HepG2 (cell line): ENCODE measurements at regions not wholly inside any gene's neighbourhood (a gene's known extent, or its start where the extent isn't known, plus 50 kb on each side); places are given as distances from the start of the nearest gene placed in this dataset.

ENCODE experiments used
- ATAC-seq: fragments of 200-7000 bp; cut with Tn5 transposase; 3 replicates; pipeline ENCODE4 v1.9.1; 2020; ENCODE audit warnings: mild to moderate bottlenecking, moderate library complexity
- BruUV-seq: library from RNA; stranded (reverse); fragments of 400-500 nt; replicated peaks from 2 replicates; lab custom pipeline; 2021; lab: Mats Ljungman, UMichigan
- CTCF ChIA-PET: fragments of 300-600 bp; formaldehyde crosslinking; extraction: SDS; loops from one replicate; lab custom pipeline; 2021; ENCODE audit warnings: low total read pairs, inconsistent platforms, low intra/inter-chr PET ratio; lab: Yijun Ruan, JAX
- POLR2A ChIA-PET: fragments of 350-600 bp; sonication (Branson Sonifier 250); formaldehyde crosslinking; loops from one replicate; lab custom pipeline; 2020; ENCODE audit warnings: antibody characterized with exemption, inconsistent platforms; lab: Yijun Ruan, JAX
- DNase-seq: peaks from one replicate; pipeline ENCODE4 v3.0.0-alpha.2; 2015; ENCODE audit warnings: low spot score
- FAIRE-seq: peaks from 3 replicates; lab custom pipeline; 2011; peaks lifted over from hg19 to GRCh38; lab: Jason Lieb, UNC
- H2AFZ ChIP-seq: one replicate; pipeline ENCODE4 v1.6.1; 2011; ENCODE audit warnings: low read length, inconsistent platforms
- H3K27ac ChIP-seq: fragments of 300-600 bp; 3 replicates; pipeline ENCODE4 v1.8.0; 2011; ENCODE audit warnings: mixed run types, mild to moderate bottlenecking, mixed read lengths, low read length, inconsistent platforms; ENCODE audit not compliant: insufficient read depth; ENCODE audit errors: extremely low read length
- H3K27me3 ChIP-seq, 2 experiments: fragments of 200-600 bp in 1 of 2; 2 replicates in 1 of 2; 3 replicates in 1 of 2; pipeline versions ENCODE4 v1.6.0 to v1.8.0; 2011; ENCODE audit warnings: low read length in 2 of 2, mild to moderate bottlenecking in 2 of 2, moderate library complexity in 2 of 2, inconsistent platforms in 1 of 2; ENCODE audit not compliant: insufficient read depth in 2 of 2, control insufficient read depth in 1 of 2
- H3K36me3 ChIP-seq, 2 experiments: fragments of 200-600 bp in 1 of 2; replicated peaks in 1 of 2; 2 replicates in 1 of 2; 3 replicates in 1 of 2; pipeline versions ENCODE4 v1.5.1 to v1.8.0; 2011; ENCODE audit warnings: low read length in 2 of 2, inconsistent platforms in 1 of 2; ENCODE audit not compliant: insufficient read depth in 2 of 2, control insufficient read depth in 1 of 2
- H3K4me1 ChIP-seq: 2 replicates; pipeline ENCODE4 v1.5.1; 2012; ENCODE audit warnings: low read length, inconsistent platforms; ENCODE audit not compliant: insufficient read depth
- H3K4me2 ChIP-seq: 2 replicates; pipeline ENCODE4 v1.6.0; 2011; ENCODE audit warnings: low read depth, low read length, inconsistent platforms
- H3K4me3 ChIP-seq, 3 experiments: fragments of 200-600 bp in 1 of 3; sonication (generic), shearing (Covaris generic) in 1 of 3; replicated peaks in 1 of 3; 2 replicates each; pipeline ENCODE4 v1.5.1; 2011 to 2016; ENCODE audit warnings: low read length in 3 of 3, inconsistent platforms in 2 of 3, low read depth in 2 of 3, mild to moderate bottlenecking in 2 of 3, control low read depth in 1 of 3, mixed read lengths in 1 of 3; ENCODE audit not compliant: insufficient read depth in 1 of 3
- H3K79me2 ChIP-seq: one replicate; pipeline ENCODE4 v1.6.1; 2011; ENCODE audit warnings: low read length, inconsistent platforms; ENCODE audit not compliant: insufficient read depth
- H3K9ac ChIP-seq: 2 replicates; pipeline ENCODE4 v1.6.0; 2011; ENCODE audit warnings: mild to moderate bottlenecking, low read depth, low read length, inconsistent platforms; ENCODE audit not compliant: insufficient read depth
- H3K9me3 ChIP-seq: 2 replicates; pipeline ENCODE4 v1.5.1; 2012; ENCODE audit warnings: mild to moderate bottlenecking, low read length
- H4K20me1 ChIP-seq: 2 replicates; pipeline ENCODE4 v1.6.0; 2011; ENCODE audit warnings: inconsistent platforms, mild to moderate bottlenecking, low read length, moderate library complexity; ENCODE audit not compliant: insufficient read depth
- CREB1 ChIP-seq, 2 experiments: fragments of 450-650 bp in 1 of 2; IDR thresholded peaks; 2 replicates each; pipeline ENCODE4 v1.6.1; 2016 to 2017; ENCODE audit warnings: control low read depth in 1 of 2, mild to moderate bottlenecking in 1 of 2, missing compliant biosample characterization in 1 of 2, missing genetic modification characterization in 1 of 2
- DBP ChIP-seq: sonication (generic); formaldehyde crosslinking; IDR thresholded peaks from 2 replicates; pipeline ENCODE4 v1.4.0; 2020; ENCODE audit warnings: missing genetic modification reagents; ENCODE audit errors: not compliant biosample characterization
- GZF1 ChIP-seq: sonication (generic); formaldehyde crosslinking; IDR thresholded peaks from 2 replicates; pipeline ENCODE4 v1.5.1; 2020; ENCODE audit warnings: mild to moderate bottlenecking, missing genetic modification reagents
- HOXA7 ChIP-seq: sonication (generic); formaldehyde crosslinking; IDR thresholded peaks from 2 replicates; pipeline ENCODE4 v1.8.1; 2022; ENCODE audit warnings: mild to moderate bottlenecking, missing genetic modification reagents, moderate library complexity
- PHF21A ChIP-seq: sonication (generic); formaldehyde crosslinking; IDR thresholded peaks from 2 replicates; pipeline ENCODE4 v1.5.0; 2020; ENCODE audit warnings: mild to moderate bottlenecking, missing genetic modification reagents
- RELA ChIP-seq: sonication (generic); formaldehyde crosslinking; IDR thresholded peaks from 2 replicates; pipeline ENCODE4 v1.4.0; 2020; ENCODE audit warnings: missing genetic modification reagents
- REXO4 ChIP-seq: sonication (generic); formaldehyde crosslinking; IDR thresholded peaks from 2 replicates; pipeline ENCODE4 v1.8.0; 2022; ENCODE audit warnings: missing genetic modification reagents, mild to moderate bottlenecking, borderline replicate concordance
- RFXANK ChIP-seq: IDR thresholded peaks from 2 replicates; pipeline ENCODE4 v1.6.1; 2016
- TCF12 ChIP-seq, 2 experiments: fragments of 450-650 bp in 1 of 2; sonication (generic) in 1 of 2; formaldehyde crosslinking in 1 of 2; IDR thresholded peaks; 2 replicates each; pipeline versions ENCODE4 v1.6.1 to v1.8.0; 2017 to 2022; ENCODE audit warnings: antibody characterized with exemption in 1 of 2, mild to moderate bottlenecking in 1 of 2, missing genetic modification reagents in 1 of 2, moderate library complexity in 1 of 2
- ZBTB38 ChIP-seq: sonication (generic); formaldehyde crosslinking; IDR thresholded peaks from 2 replicates; pipeline ENCODE4 v1.5.1; 2020; ENCODE audit warnings: mild to moderate bottlenecking, missing genetic modification reagents
- ZFY ChIP-seq: sonication (generic); formaldehyde crosslinking; IDR thresholded peaks from 2 replicates; pipeline ENCODE4 v1.4.0; 2020; ENCODE audit warnings: missing genetic modification reagents
- ZNF20 ChIP-seq: sonication (generic); formaldehyde crosslinking; IDR thresholded peaks from 2 replicates; pipeline ENCODE4 v1.4.0; 2020; ENCODE audit warnings: mild to moderate bottlenecking, moderate library complexity, missing genetic modification reagents
- ZNF260 ChIP-seq: sonication (generic); formaldehyde crosslinking; IDR thresholded peaks from 2 replicates; pipeline ENCODE4 v1.4.0; 2020; ENCODE audit warnings: missing genetic modification reagents, low read depth, mild to moderate bottlenecking, borderline replicate concordance
- ZNF616 ChIP-seq: sonication (generic); formaldehyde crosslinking; IDR thresholded peaks from 2 replicates; pipeline ENCODE4 v1.5.0; 2020; ENCODE audit warnings: low read depth, mild to moderate bottlenecking, missing genetic modification reagents
- ZNF652 ChIP-seq: IDR thresholded peaks from 2 replicates; pipeline ENCODE4 v1.6.1; 2016; ENCODE audit warnings: low read depth, borderline replicate concordance
- ZNF766 ChIP-seq: sonication (generic); formaldehyde crosslinking; IDR thresholded peaks from 2 replicates; pipeline ENCODE4 v1.5.0; 2020; ENCODE audit warnings: missing genetic modification reagents, borderline replicate concordance
- ZSCAN31 ChIP-seq: sonication (generic); formaldehyde crosslinking; IDR thresholded peaks from 2 replicates; pipeline ENCODE4 v1.5.0; 2020; ENCODE audit warnings: low read depth, mild to moderate bottlenecking, missing genetic modification reagents
- WGBS: methylation state at CpG from one replicate; pipeline ENCODE4 v1.1.6; 2017; ENCODE audit warnings: low lambda C conversion rate; 5-methylcytosine and 5-hydroxymethylcytosine counted together
- in situ Hi-C: cut with HindIII; loops from 2 replicates; pipeline ENCODE4 v1.10.0; 2017; ENCODE audit warnings: low pct_unique_long_range_greater_than_20kb; ENCODE audit not compliant: extremely low pct_ligation_motif_present
- intact Hi-C: fragments of 100-400 bp; cut with micrococcal nuclease; formaldehyde crosslinking; loops from one replicate; pipeline ENCODE4 v1.10.0; 2022; ENCODE audit not compliant: unreplicated experiment
- TF ChIP-seq, protein P1 (sequence below): sonication (generic); formaldehyde crosslinking; IDR thresholded peaks from 2 replicates; pipeline ENCODE4 v1.8.1; 2023; ENCODE audit warnings: mild to moderate bottlenecking, missing genetic modification reagents, borderline replicate concordance
- TF ChIP-seq, protein P2 (sequence below): sonication (generic); formaldehyde crosslinking; IDR thresholded peaks from 2 replicates; pipeline ENCODE4 v1.4.0; 2020; ENCODE audit warnings: low read depth, mild to moderate bottlenecking, missing genetic modification reagents

DNA sequence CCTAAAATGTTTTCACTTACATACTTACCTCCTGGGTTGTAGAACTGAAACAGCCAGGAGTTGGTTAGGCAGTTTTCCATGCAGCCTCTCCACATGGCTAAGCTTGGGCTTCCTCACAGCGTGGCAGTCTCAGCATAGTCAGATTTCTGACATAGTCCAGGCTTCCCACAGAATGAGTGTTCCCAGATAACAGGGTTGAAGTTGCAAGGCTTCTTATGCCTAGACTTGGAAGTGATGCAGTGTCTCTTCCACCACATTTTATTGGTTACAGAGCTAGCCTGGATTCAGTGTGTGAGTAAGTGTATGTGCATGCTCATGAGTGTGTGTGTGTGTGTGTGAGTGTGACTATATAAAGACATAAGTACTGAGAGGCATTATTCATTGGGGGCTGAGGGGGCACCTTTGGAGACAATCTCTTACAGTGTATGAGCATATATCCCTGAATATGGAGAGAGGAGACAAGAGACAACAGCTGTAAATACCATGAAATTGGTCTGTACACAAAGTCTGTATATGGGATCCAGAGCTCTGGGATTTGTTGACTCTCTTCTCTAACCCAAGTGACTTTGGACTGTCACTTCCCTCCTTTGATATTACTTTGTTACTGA is 78.1 kb downstream of the ZNF621 start (continued):
- TF ChIP-seq ZNF20 (CRISPR knock-in tag), result no peak

DNA sequence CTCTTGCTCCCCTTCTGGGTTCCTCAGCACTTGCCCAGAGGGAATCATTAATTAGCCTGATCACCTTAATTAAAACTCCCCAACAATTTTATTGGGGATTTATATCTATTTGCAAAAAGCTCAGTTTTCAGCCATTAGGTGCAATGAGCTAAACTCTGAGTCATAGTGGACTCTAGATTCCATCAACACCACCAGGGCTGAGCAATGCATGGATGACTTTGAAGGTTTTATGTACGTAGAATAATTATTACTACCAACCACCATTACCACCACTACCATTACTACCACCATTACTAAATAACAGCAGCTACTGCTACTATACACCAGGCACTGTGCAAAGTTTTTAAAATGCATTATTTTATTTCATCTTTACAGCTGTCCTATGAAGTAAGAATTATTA is 81.2 kb downstream of the ZNF621 start:
- POLR2A ChIA-PET, result no interaction called here
- H3K27ac ChIP-seq, result no peak overlapping the region

GRCh38 chr3:40608091-40608490 is 83.3 kb downstream of the ZNF621 start:
- ATAC-seq, result no peak
- BruUV-seq, result no TSS peak
- CTCF ChIA-PET, result no interaction called here
- TF ChIP-seq ZNF652 (CRISPR knock-in tag) (no peak), GZF1 (CRISPR knock-in tag) (no peak), ZNF766 (CRISPR knock-in tag) (no peak), PHF21A (CRISPR knock-in tag) (no peak), HOXA7 (CRISPR knock-in tag) (no peak), DBP (CRISPR knock-in tag) (no peak), ZNF616 (CRISPR knock-in tag) (no peak), RELA (CRISPR knock-in tag) (no peak), ZSCAN31 (CRISPR knock-in tag) (no peak), ZNF260 (CRISPR knock-in tag) (no peak), CREB1 (IDR thresholded peaks at IDR 0.05) (no peak), CREB1 (CRISPR knock-in tag; IDR thresholded peaks at IDR 0.05) (no peak)
- TF ChIP-seq, protein P1, sequence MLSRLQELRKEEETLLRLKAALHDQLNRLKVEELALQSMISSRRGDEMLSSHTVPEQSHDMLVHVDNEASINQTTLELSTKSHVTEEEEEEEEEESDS (CRISPR knock-in tag), result no peak
- TF ChIP-seq, protein P2, sequence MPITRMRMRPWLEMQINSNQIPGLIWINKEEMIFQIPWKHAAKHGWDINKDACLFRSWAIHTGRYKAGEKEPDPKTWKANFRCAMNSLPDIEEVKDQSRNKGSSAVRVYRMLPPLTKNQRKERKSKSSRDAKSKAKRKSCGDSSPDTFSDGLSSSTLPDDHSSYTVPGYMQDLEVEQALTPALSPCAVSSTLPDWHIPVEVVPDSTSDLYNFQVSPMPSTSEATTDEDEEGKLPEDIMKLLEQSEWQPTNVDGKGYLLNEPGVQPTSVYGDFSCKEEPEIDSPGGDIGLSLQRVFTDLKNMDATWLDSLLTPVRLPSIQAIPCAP, result no peak

More for the DNA sequence above, 81.2 kb downstream of the ZNF621 start:
- no peaks in the 10 kb centered on the region for H4K20me1 ChIP-seq
- no peak overlapping the region for H3K9ac ChIP-seq
- in situ Hi-C loops (no loop called here), intact Hi-C loops (no loop called here)
- H3K4me1 ChIP-seq, result peaks cover 13% of the 10 kb centered on the region
- no peak overlapping the region for H2AFZ ChIP-seq
- no peaks in the 10 kb centered on the region for H3K79me2 ChIP-seq
- no peak for FAIRE-seq
- no peak overlapping the region for H3K4me3 ChIP-seq
- no peak overlapping the region for H3K4me2 ChIP-seq
- no peaks in the 10 kb centered on the region for H3K36me3 ChIP-seq
- no TSS peak for BruUV-seq
- no peak for ATAC-seq
- CTCF ChIA-PET, result no interaction called here
- DNase-seq, result no peak
- no peaks in the 10 kb centered on the region for H3K9me3 ChIP-seq
- TF ChIP-seq REXO4 (CRISPR knock-in tag) (no peak), TCF12 (IDR thresholded peaks at IDR 0.05) (no peak), TCF12 (CRISPR knock-in tag; IDR thresholded peaks at IDR 0.05) (no peak), ZBTB38 (no peak), RFXANK (no peak), ZFY (no peak)
- no peaks in the 10 kb centered on the region for H3K27me3 ChIP-seq
- 63% methylated on average over 1 of the region's 1 CpG for WGBS

More at GRCh38 chr3:40608091-40608490, 83.3 kb downstream of the ZNF621 start:
- Histone ChIP-seq H2AFZ (no peak overlapping the region), H3K4me1 (peaks cover 7% of the 10 kb centered on the region), H3K27ac (no peak overlapping the region), H4K20me1 (no peaks in the 10 kb centered on the region), H3K36me3 (no peaks in the 10 kb centered on the region), H3K27me3 (0 out of 5 replicates have a peak, but pooled peaks cover 0 to 6% of the 10 kb centered on the region in 2 experiments), H3K79me2 (no peaks in the 10 kb centered on the region), H3K9ac (no peak overlapping the region), H3K4me2 (no peak overlapping the region), H3K9me3 (no peaks in the 10 kb centered on the region), H3K4me3 (no peak overlapping the region)
- WGBS, result 29% methylated on average over 2 of the region's 2 CpGs
- in situ Hi-C loops, result no loop called here
- FAIRE-seq, result no peak
- POLR2A ChIA-PET, result no interaction called here
- no peak for DNase-seq
- intact Hi-C loops, result no loop called here
